Nephron progenitor cell (in vitro differentiated cells): ENCODE measurements at regions not wholly inside any gene's neighbourhood (a gene's known extent, or its start where the extent isn't known, plus 50 kb on each side); places are given as distances from the start of the nearest gene placed in this dataset.
"Not testable (repeated sequence)": the region's sequence is repeated elsewhere in the genome, so short reads cannot be mapped to it uniquely, and the experiment has no call there.

Experiments
- DNase-seq: peaks from one replicate; pipeline ENCODE4 v3.0.0; 2021
- H3K27ac Mint-ChIP-seq: 2 replicates; pipeline ENCODE4 v1.8.0; 2021; ENCODE audit warnings: mild to moderate bottlenecking, moderate library complexity, mixed read lengths
- H3K27me3 Mint-ChIP-seq: 2 replicates; pipeline ENCODE4 v1.8.0; 2021; ENCODE audit warnings: mild to moderate bottlenecking, low read depth, mixed read lengths; ENCODE audit not compliant: poor library complexity
- H3K36me3 Mint-ChIP-seq: 2 replicates; pipeline ENCODE4 v1.8.0; 2021; ENCODE audit warnings: low read depth, mixed read lengths
- H3K4me1 Mint-ChIP-seq: 2 replicates; pipeline ENCODE4 v1.8.0; 2021; ENCODE audit warnings: mixed read lengths
- H3K4me3 Mint-ChIP-seq: 2 replicates; pipeline ENCODE4 v1.8.0; 2021; ENCODE audit warnings: mild to moderate bottlenecking, moderate library complexity, mixed read lengths
- H3K9me3 Mint-ChIP-seq: 2 replicates; pipeline ENCODE4 v1.8.0; 2021; ENCODE audit warnings: mild to moderate bottlenecking, moderate library complexity, mixed read lengths
- TF ChIP-seq, protein P1 (sequence below): fragments of 200-600 bp; sonication (generic); IDR thresholded peaks from 2 replicates; pipeline ENCODE4 v1.5.0; 2021; ENCODE audit warnings: antibody characterized with exemption

DNA sequence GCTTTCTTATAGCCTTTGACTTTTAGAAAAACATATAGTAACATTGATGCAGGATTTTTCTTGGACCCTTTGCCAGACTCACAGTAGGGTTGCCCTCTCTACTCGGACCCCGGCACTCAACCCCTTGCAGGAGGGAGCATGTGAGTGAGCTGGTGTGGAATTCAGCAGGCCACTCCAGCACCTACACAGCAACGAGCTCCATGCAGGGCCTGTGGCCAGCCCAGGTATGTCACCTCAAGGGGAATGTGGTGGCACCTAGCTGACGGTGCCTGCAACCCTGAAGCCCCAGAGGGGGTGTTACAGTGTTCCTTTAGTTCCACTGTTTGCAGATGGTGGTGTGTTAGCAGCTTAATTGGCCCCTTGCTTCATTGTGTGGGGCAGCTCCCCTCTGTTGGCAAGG is 414.9 kb downstream of the KCNJ2 start:
- TF ChIP-seq, protein P1, sequence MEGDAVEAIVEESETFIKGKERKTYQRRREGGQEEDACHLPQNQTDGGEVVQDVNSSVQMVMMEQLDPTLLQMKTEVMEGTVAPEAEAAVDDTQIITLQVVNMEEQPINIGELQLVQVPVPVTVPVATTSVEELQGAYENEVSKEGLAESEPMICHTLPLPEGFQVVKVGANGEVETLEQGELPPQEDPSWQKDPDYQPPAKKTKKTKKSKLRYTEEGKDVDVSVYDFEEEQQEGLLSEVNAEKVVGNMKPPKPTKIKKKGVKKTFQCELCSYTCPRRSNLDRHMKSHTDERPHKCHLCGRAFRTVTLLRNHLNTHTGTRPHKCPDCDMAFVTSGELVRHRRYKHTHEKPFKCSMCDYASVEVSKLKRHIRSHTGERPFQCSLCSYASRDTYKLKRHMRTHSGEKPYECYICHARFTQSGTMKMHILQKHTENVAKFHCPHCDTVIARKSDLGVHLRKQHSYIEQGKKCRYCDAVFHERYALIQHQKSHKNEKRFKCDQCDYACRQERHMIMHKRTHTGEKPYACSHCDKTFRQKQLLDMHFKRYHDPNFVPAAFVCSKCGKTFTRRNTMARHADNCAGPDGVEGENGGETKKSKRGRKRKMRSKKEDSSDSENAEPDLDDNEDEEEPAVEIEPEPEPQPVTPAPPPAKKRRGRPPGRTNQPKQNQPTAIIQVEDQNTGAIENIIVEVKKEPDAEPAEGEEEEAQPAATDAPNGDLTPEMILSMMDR: no peak
- Mint-ChIP-seq H3K27me3 (peaks cover 8% of the 10 kb centered on the region), H3K27ac (no peak overlapping the region), H3K4me3 (no peak overlapping the region), H3K9me3 (peaks cover 31% of the 10 kb centered on the region), H3K36me3 (peaks cover 9% of the 10 kb centered on the region), H3K4me1 (peaks cover 5% of the 10 kb centered on the region)
- no peak for DNase-seq

DNA sequence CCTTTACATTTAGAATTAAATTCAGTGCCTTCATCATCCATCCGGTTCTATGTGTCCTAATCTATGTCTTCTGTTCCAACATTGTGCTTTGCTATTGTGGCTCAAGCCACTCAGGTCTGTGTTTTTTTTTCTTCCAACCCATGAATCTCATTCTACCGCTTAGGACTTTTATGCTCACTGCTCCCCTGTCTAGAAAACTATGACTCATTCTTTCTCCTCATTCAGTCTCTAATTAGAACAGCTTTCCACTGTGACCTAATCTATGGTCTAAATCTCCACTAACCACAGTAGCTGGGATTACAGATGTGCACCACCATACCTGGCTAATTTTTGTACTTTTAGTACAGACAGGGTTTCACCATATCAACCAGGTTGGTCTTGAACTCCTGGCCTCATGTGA is 418.7 kb downstream of the KCNJ2 start:
- Mint-ChIP-seq H3K27ac (no peak overlapping the region), H3K9me3 (peaks cover 35% of the 10 kb centered on the region), H3K4me1 (peaks cover 5% of the 10 kb centered on the region), H3K4me3 (no peak overlapping the region), H3K36me3 (peaks cover 9% of the 10 kb centered on the region), H3K27me3 (peaks cover 6% of the 10 kb centered on the region)
- no peak for DNase-seq
- TF ChIP-seq, protein P1: no peak

DNA sequence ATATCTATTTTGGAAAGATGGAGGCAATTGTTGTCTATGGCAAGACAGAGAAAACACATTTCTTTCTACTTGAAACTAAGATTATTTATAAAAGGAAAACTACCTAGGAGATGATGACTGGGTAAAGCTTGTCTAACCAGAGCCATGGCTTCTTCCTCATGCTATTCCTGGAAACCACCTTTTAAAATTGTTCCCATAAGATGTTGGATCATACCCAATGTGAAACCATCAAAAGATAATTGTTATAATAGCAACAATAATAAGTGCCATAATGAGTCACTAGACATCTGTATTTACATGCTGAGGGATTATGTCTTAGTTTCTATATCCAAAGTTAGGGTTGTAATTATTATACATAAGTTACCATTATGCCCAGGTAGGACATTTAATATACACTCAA is 428.4 kb downstream of the KCNJ2 start:
- no peaks in the 10 kb centered on the region for H3K4me1 Mint-ChIP-seq
- no peak for DNase-seq
- no peaks in the 10 kb centered on the region for H3K27me3 Mint-ChIP-seq
- no peak overlapping the region for H3K4me3 Mint-ChIP-seq
- no peaks in the 10 kb centered on the region for H3K36me3 Mint-ChIP-seq
- TF ChIP-seq, protein P1: no peak
- no peaks in the 10 kb centered on the region for H3K9me3 Mint-ChIP-seq
- no peak overlapping the region for H3K27ac Mint-ChIP-seq

DNA sequence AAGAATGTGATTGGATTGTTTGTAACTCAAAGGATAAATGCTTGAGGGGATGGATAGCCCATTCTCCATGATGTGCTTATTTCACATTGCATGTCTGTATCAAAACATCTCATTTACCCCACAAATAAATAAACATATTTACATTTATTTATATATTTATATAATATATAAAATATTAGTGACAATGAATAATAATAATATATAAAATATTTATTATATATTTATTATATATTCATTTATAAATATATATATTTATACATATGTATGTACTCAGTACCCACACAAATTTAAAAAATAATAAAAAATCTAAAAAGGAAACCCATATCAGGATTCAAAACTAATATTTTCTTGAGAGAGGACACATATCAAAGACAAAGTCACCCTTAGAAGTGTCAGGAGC is 429.9 kb downstream of the KCNJ2 start:
- Mint-ChIP-seq H3K27ac (no peak overlapping the region), H3K4me3 (no peak overlapping the region), H3K36me3 (no peaks in the 10 kb centered on the region), H3K9me3 (no peaks in the 10 kb centered on the region), H3K27me3 (no peaks in the 10 kb centered on the region), H3K4me1 (peaks cover 5% of the 10 kb centered on the region)
- TF ChIP-seq, protein P1: no peak
- no peak for DNase-seq

DNA sequence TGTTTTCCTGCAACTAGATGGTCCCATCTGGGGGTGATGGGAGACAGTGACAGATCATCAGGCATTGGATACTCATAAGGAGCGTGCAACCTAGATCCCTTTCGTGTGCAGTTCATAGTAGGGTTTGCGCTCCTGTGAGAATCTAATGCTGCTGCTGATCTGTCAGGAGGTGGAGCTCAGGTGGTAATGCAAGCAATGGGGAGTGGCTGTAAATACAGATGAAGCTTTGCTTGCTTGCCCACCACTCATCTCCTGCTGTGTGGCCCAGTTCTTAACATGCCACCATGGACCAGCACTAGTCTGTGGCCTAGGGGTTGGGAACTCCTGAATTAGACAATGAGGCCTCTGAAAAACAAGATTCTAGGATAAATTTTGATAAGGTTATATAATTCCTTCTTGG is 430.6 kb downstream of the KCNJ2 start:
- H3K4me3 Mint-ChIP-seq, DNase-seq, H3K27me3 Mint-ChIP-seq, H3K27ac Mint-ChIP-seq, H3K4me1 Mint-ChIP-seq, H3K36me3 Mint-ChIP-seq, H3K9me3 Mint-ChIP-seq: not testable (repeated sequence)

DNA sequence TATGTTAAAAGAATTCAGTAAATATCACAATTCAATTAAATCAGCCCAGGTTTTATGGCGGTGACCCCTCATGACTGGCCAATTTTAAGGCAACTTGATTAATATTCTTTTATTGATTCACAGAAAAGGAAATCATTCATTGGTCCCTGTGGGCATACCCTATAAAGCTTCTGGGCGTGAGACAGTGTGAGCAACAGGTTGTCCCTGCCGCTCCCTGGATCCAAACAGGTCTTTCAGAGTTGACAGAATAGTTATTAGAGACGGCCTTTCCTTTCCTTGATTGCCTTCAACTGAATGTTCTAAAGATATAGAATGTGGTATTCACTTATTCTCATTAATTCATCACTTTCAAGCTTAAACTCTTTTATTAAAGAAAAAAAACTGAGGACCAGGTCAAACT is 433.9 kb downstream of the KCNJ2 start:
- TF ChIP-seq, protein P1: no peak
- H3K4me3 Mint-ChIP-seq: no peak overlapping the region
- H3K36me3 Mint-ChIP-seq: no peaks in the 10 kb centered on the region
- no peaks in the 10 kb centered on the region for H3K27me3 Mint-ChIP-seq
- no peaks in the 10 kb centered on the region for H3K9me3 Mint-ChIP-seq
- peaks cover 5% of the 10 kb centered on the region for H3K4me1 Mint-ChIP-seq
- no peak overlapping the region for H3K27ac Mint-ChIP-seq
- DNase-seq: no peak

DNA sequence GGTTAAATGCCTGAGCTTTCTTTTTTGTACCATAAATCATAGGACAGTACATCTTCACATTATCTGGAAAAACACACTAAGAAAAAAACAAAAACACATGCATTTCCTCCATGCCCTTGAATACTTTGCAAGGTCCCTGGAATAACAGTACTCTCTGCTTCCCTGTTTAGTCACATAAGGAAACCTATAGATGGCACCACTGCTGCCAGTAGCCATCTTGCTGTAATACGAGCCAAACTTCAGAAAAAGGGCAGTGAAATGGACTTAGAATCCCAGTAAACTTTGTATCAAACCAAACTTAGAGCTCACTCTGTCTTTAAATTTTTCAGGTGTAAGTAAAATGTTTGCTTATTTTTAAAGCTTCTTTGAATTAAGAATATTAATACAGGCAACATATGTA is 435.5 kb downstream of the KCNJ2 start:
- Mint-ChIP-seq H3K4me3 (no peak overlapping the region), H3K36me3 (no peaks in the 10 kb centered on the region), H3K27ac (no peak overlapping the region), H3K27me3 (peaks cover 3% of the 10 kb centered on the region), H3K4me1 (peaks cover 5% of the 10 kb centered on the region), H3K9me3 (no peaks in the 10 kb centered on the region)
- TF ChIP-seq, protein P1: no peak
- DNase-seq: no peak
